WTC11 (cell line): ENCODE measurements at regions not wholly inside any gene's neighbourhood (a gene's known extent, or its start where the extent isn't known, plus 50 kb on each side); places are given as distances from the start of the nearest gene placed in this dataset.

ENCODE experiments used
- ATAC-seq: fragments of 200-7000 bp; cut with Tn5 transposase; 2 replicates; pipeline ENCODE4 v1.10.0; 2021; ENCODE audit warnings: mild to moderate bottlenecking, moderate library complexity
- CTCF ChIA-PET: fragments of 300-600 bp; sonication (Branson Sonifier 250); formaldehyde crosslinking; loops from one replicate; lab custom pipeline; 2021; ENCODE audit warnings: antibody characterized with exemption; lab: Charles Lee
- POLR2A ChIA-PET: fragments of 350-600 bp; sonication (Branson Sonifier 250); formaldehyde crosslinking; loops from one replicate; lab custom pipeline; 2021; ENCODE audit warnings: antibody characterized with exemption; lab: Charles Lee
- DNase-seq: peaks from one replicate; pipeline ENCODE4 v3.0.0; 2021; ENCODE audit warnings: low spot score
- H3K27ac Mint-ChIP-seq: 2 replicates; pipeline ENCODE4 v1.8.0; 2021; ENCODE audit warnings: mixed read lengths
- H3K27me3 Mint-ChIP-seq: 2 replicates; pipeline ENCODE4 v1.8.0; 2021; ENCODE audit warnings: low read depth, mild to moderate bottlenecking, moderate library complexity, mixed read lengths
- H3K36me3 Mint-ChIP-seq: 2 replicates; pipeline ENCODE4 v1.8.0; 2021; ENCODE audit warnings: mixed read lengths
- H3K4me1 Mint-ChIP-seq: 2 replicates; pipeline ENCODE4 v1.8.0; 2022; ENCODE audit warnings: mixed read lengths
- H3K4me3 Mint-ChIP-seq: 2 replicates; pipeline ENCODE4 v1.8.0; 2021; ENCODE audit warnings: mild to moderate bottlenecking, moderate library complexity, mixed read lengths
- H3K9me3 Mint-ChIP-seq: 2 replicates; pipeline ENCODE4 v1.8.0; 2021; ENCODE audit warnings: mixed read lengths
- ARID4B ChIP-seq: sonication (generic); formaldehyde crosslinking; IDR thresholded peaks from 2 replicates; pipeline ENCODE4 v1.8.0; 2023; ENCODE audit warnings: missing genetic modification reagents, mild to moderate bottlenecking, borderline replicate concordance
- CTCF ChIP-seq: fragments of 200-600 bp; IDR thresholded peaks from 2 replicates; pipeline ENCODE4 v1.8.0; 2022; ENCODE audit warnings: antibody characterized with exemption
- ESRRA ChIP-seq: sonication (generic); formaldehyde crosslinking; IDR thresholded peaks from 2 replicates; pipeline ENCODE4 v1.8.1; 2022; ENCODE audit warnings: mild to moderate bottlenecking, missing genetic modification reagents, borderline replicate concordance
- GABPB1 ChIP-seq: sonication (generic); formaldehyde crosslinking; IDR thresholded peaks from 2 replicates; pipeline ENCODE4 v1.8.1; 2023; ENCODE audit warnings: mild to moderate bottlenecking, missing genetic modification reagents
- MLX ChIP-seq: sonication (generic); formaldehyde crosslinking; IDR thresholded peaks from 2 replicates; pipeline ENCODE4 v1.8.1; 2023; ENCODE audit warnings: mild to moderate bottlenecking, missing genetic modification reagents, moderate library complexity
- MXD4 ChIP-seq: fragments of 250-450 bp; sonication (Bioruptor Pico); IDR thresholded peaks from 2 replicates; pipeline ENCODE4 v1.8.0; 2021; ENCODE audit warnings: mild to moderate bottlenecking, moderate library complexity, borderline replicate concordance
- NFYB ChIP-seq: sonication (generic); formaldehyde crosslinking; conservative IDR thresholded peaks from 2 replicates; pipeline ENCODE4 v1.8.0; 2022; ENCODE audit warnings: low read depth, missing genetic modification reagents
- NR1H2 ChIP-seq: sonication (generic); formaldehyde crosslinking; IDR thresholded peaks from 2 replicates; pipeline ENCODE4 v1.9.0; 2021; ENCODE audit warnings: mild to moderate bottlenecking, moderate library complexity, missing genetic modification reagents
- NR3C1 ChIP-seq: sonication (generic); formaldehyde crosslinking; conservative IDR thresholded peaks from 2 replicates; pipeline ENCODE4 v1.8.1; 2023; ENCODE audit warnings: low read depth, mild to moderate bottlenecking, missing genetic modification reagents
- ZBTB21 ChIP-seq: sonication (generic); formaldehyde crosslinking; IDR thresholded peaks from 2 replicates; pipeline ENCODE4 v1.8.1; 2023; ENCODE audit warnings: mild to moderate bottlenecking, missing genetic modification reagents, borderline replicate concordance
- ZNF317 ChIP-seq: sonication (generic); formaldehyde crosslinking; IDR thresholded peaks from 2 replicates; pipeline ENCODE4 v1.8.1; 2023; ENCODE audit warnings: low read depth, mild to moderate bottlenecking, moderate library complexity, missing genetic modification reagents, borderline replicate concordance
- ZNF532 ChIP-seq: fragments of 250-450 bp; sonication (Bioruptor Pico); IDR thresholded peaks from 2 replicates; pipeline ENCODE4 v1.9.0; 2021; ENCODE audit warnings: mild to moderate bottlenecking, borderline replicate concordance

GRCh38 chr3:102353805-102354204 is 81.0 kb upstream of the ZPLD1 start:
- ChIA-PET CTCF (no interaction called here), POLR2A (no interaction called here)
- ATAC-seq, result no peak
- Mint-ChIP-seq H3K9me3 (no peaks in the 10 kb centered on the region), H3K36me3 (no peaks in the 10 kb centered on the region)
- DNase-seq, result no peak
- TF ChIP-seq MLX (CRISPR knock-in tag), result no peak
- TF ChIP-seq ZBTB21 (CRISPR knock-in tag), result no peak
- no peak for TF ChIP-seq GABPB1 (CRISPR knock-in tag)
- no peak for TF ChIP-seq ARID4B
- TF ChIP-seq NR1H2, result no peak
- TF ChIP-seq ESRRA, result no peak
- TF ChIP-seq CTCF, result no peak
- TF ChIP-seq NR3C1, result no peak
- TF ChIP-seq, all 79 proteins: peak for 0
- Mint-ChIP-seq H3K4me1 (peaks cover 24% of the 10 kb centered on the region), H3K27me3 (no peaks in the 10 kb centered on the region), H3K27ac (no peak overlapping the region), H3K4me3 (no peak overlapping the region)

GRCh38 chr3:102354818-102355515 is 79.8 kb upstream of the ZPLD1 start:
- ATAC-seq, result no peak
- Mint-ChIP-seq H3K9me3 (no peaks in the 10 kb centered on the region), H3K36me3 (no peaks in the 10 kb centered on the region), H3K4me3 (no peak overlapping the region), H3K27me3 (no peaks in the 10 kb centered on the region), H3K4me1 (peaks cover 29% of the 10 kb centered on the region), H3K27ac (no peak overlapping the region)
- DNase-seq, result no peak
- ChIA-PET POLR2A (no interaction called here), CTCF (no interaction called here)
- TF ChIP-seq ZNF317 (CRISPR knock-in tag) (no peak), MXD4 (no peak), ZNF532 (CRISPR knock-in tag) (no peak), NFYB (CRISPR knock-in tag) (no peak)
